D721Med (cell line): ENCODE measurements at regions not wholly inside any gene's neighbourhood (a gene's known extent, or its start where the extent isn't known, plus 50 kb on each side); places are given as distances from the start of the nearest gene placed in this dataset.

Experiments used
- DNase-seq: peaks from one replicate; pipeline ENCODE4 v3.0.0; 2011; ENCODE audit warnings: low spot score; ENCODE audit not compliant: insufficient read length
- FAIRE-seq: peaks from 2 replicates; lab custom pipeline; 2011; peaks lifted over from hg19 to GRCh38; lab: Jason Lieb, UNC
- CTCF ChIP-seq: IDR thresholded peaks from 2 replicates; pipeline ENCODE4 v1.5.1; 2012; ENCODE audit warnings: mild to moderate bottlenecking, control low read depth; ENCODE audit not compliant: insufficient read depth; ENCODE audit errors: missing control alignments

GRCh38 chr6:147046141-147046877, 157.9 kb upstream of the STXBP5 start:
- TF ChIP-seq CTCF, result no peak
- DNase-seq (no peak), FAIRE-seq (no peak)

GRCh38 chr6:147048930-147049329, 155.3 kb upstream of the STXBP5 start:
- no peak for DNase-seq
- TF ChIP-seq CTCF, result no peak
- FAIRE-seq, result no peak

- DNase-seq (no peak), FAIRE-seq (no peak)
- TF ChIP-seq CTCF, result no peak
These were observed 150.8 kb upstream of the STXBP5 start for GRCh38 chr6:147053311-147053921.

- DNase-seq, result no peak
- no peak for TF ChIP-seq CTCF
- FAIRE-seq, result no peak
These were observed 150.1 kb upstream of the STXBP5 start for GRCh38 chr6:147054158-147054557.

GRCh38 chr6:147054871-147055270, 149.3 kb upstream of the STXBP5 start:
- DNase-seq (no peak), FAIRE-seq (no peak)
- TF ChIP-seq CTCF, result no peak

- DNase-seq (no peak), FAIRE-seq (no peak)
- TF ChIP-seq CTCF, result no peak
These were observed 148.3 kb upstream of the STXBP5 start for GRCh38 chr6:147055821-147056392.

- DNase-seq (no peak), FAIRE-seq (no peak)
- no peak for TF ChIP-seq CTCF
These were observed 147.0 kb upstream of the STXBP5 start for GRCh38 chr6:147057188-147057587.
